Tibial artery (tissue), 4 donors: ENCODE measurements at regions not wholly inside any gene's neighbourhood (a gene's known extent, or its start where the extent isn't known, plus 50 kb on each side); places are given as distances from the start of the nearest gene placed in this dataset.
A peak's percentile ranks its signal among the peaks of the same experiment; 100 is the strongest.

Experiments used
- DNase-seq, 2 donors: peaks; one replicate each; pipeline ENCODE4 v3.0.0-alpha.2; 2019
- H3K27ac ChIP-seq, 2 donors: fragments of 200-600 bp; sonication (generic) in 1 of 2; 1 replicate in 1 of 2; 2 replicates in 1 of 2; pipeline ENCODE4 v1.5.1; 2018 to 2019; ENCODE audit warnings: mild to moderate bottlenecking in 1 of 2
- H3K27me3 ChIP-seq, 2 donors: fragments of 200-600 bp; sonication (generic) in 1 of 2; one replicate each; pipeline versions ENCODE4 v1.5.1 to v1.6.0; 2016 to 2019
- H3K36me3 ChIP-seq, 3 donors: fragments of 200-600 bp; sonication (generic) in 2 of 3; one replicate each; pipeline ENCODE4 v1.5.1; 2016 to 2019; ENCODE audit warnings: mild to moderate bottlenecking in 2 of 3
- H3K4me1 ChIP-seq, 4 donors: fragments of 200-600 bp; sonication (generic) in 2 of 4; 1 replicate in 3 of 4; 2 replicates in 1 of 4; pipeline ENCODE4 v1.5.1; 2016 to 2019
- H3K4me3 ChIP-seq, 2 donors: fragments of 200-600 bp; sonication (generic) in 1 of 2; 1 replicate in 1 of 2; 2 replicates in 1 of 2; pipeline ENCODE4 v1.5.1; 2018 to 2019; ENCODE audit warnings: mild to moderate bottlenecking in 2 of 2
- H3K9me3 ChIP-seq, 3 donors: fragments of 200-600 bp; sonication (generic) in 1 of 3; one replicate each; pipeline ENCODE4 v1.5.1; 2016 to 2019
- intact Hi-C: fragments of 100-400 bp; cut with DNase I; formaldehyde crosslinking; loops from one replicate; pipeline ENCODE4 v1.15.0; 2023; ENCODE audit warnings: low total_unique reads
- TF ChIP-seq, protein P1 (sequence below), 2 experiments: fragments of 200-600 bp in 1 of 2; fragments of 450-650 bp in 1 of 2; IDR thresholded peaks; one replicate each; pipeline ENCODE4 v1.5.1; 2017 to 2019; ENCODE audit warnings: antibody characterized with exemption in 2 of 2, mild to moderate bottlenecking in 1 of 2, moderate library complexity in 1 of 2

GRCh38 chr14:38735005-38735404 is 368.0 kb downstream of the SEC23A start:
- intact Hi-C loops = no loop called here
- TF ChIP-seq, protein P1, sequence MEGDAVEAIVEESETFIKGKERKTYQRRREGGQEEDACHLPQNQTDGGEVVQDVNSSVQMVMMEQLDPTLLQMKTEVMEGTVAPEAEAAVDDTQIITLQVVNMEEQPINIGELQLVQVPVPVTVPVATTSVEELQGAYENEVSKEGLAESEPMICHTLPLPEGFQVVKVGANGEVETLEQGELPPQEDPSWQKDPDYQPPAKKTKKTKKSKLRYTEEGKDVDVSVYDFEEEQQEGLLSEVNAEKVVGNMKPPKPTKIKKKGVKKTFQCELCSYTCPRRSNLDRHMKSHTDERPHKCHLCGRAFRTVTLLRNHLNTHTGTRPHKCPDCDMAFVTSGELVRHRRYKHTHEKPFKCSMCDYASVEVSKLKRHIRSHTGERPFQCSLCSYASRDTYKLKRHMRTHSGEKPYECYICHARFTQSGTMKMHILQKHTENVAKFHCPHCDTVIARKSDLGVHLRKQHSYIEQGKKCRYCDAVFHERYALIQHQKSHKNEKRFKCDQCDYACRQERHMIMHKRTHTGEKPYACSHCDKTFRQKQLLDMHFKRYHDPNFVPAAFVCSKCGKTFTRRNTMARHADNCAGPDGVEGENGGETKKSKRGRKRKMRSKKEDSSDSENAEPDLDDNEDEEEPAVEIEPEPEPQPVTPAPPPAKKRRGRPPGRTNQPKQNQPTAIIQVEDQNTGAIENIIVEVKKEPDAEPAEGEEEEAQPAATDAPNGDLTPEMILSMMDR (IDR thresholded peaks at IDR 0.05) = no peak
- Histone ChIP-seq H3K27ac (no peak overlapping the region), H3K9me3 (no peaks in the 10 kb centered on the region), H3K4me1 (peaks cover 0 to 20% (median 7%) of the 10 kb centered on the region in 4 donors), H3K36me3 (no peaks in the 10 kb centered on the region), H3K4me3 (no peak overlapping the region), H3K27me3 (no peaks in the 10 kb centered on the region)
- DNase-seq = no peak

GRCh38 chr14:38731962-38732361 is 371.1 kb downstream of the SEC23A start:
- TF ChIP-seq, protein P1 (IDR thresholded peaks at IDR 0.05) = no peak

DNA sequence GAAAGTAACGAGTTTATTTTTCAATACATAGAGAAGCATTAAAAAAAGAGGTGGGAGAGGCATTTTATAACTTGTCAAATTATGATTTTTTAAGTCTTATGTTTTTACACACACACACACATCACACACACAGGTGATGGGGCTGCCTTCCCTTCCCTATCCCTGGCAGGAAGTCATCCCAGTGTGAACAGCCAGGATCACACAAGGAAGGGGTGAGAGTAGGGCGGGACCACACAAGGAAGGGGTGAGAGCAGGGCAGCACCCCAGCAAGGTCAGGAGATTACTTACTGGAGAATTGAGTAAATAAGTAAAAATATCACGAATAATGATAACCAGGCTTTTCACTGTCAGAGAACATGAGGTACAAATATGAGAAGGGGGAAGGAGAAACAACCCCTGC is 372.6 kb downstream of the SEC23A start:
- no peaks in the 10 kb centered on the region for H3K27me3 ChIP-seq
- no peak overlapping the region for H3K27ac ChIP-seq
- intact Hi-C loops = no loop called here
- H3K4me3 ChIP-seq = no peak overlapping the region
- no peaks in the 10 kb centered on the region for H3K36me3 ChIP-seq
- no peaks in the 10 kb centered on the region for H3K4me1 ChIP-seq
- H3K9me3 ChIP-seq = no peaks in the 10 kb centered on the region
- DNase-seq = no peak
- TF ChIP-seq, protein P1 (IDR thresholded peaks at IDR 0.05) = no peak

More at GRCh38 chr14:38731962-38732361, 371.1 kb downstream of the SEC23A start:
- no peak overlapping the region for H3K27ac ChIP-seq
- H3K4me3 ChIP-seq = no peak overlapping the region
- no peak for DNase-seq
- no peaks in the 10 kb centered on the region for H3K4me1 ChIP-seq
- H3K36me3 ChIP-seq = no peaks in the 10 kb centered on the region
- no peaks in the 10 kb centered on the region for H3K9me3 ChIP-seq
- no peaks in the 10 kb centered on the region for H3K27me3 ChIP-seq
- intact Hi-C loops = no loop called here

GRCh38 chr14:38727731-38728130 is 375.3 kb downstream of the SEC23A start:
- Histone ChIP-seq H3K27ac (no peak overlapping the region), H3K27me3 (no peaks in the 10 kb centered on the region), H3K4me1 (peaks cover 0 to 21% (median 1%) of the 10 kb centered on the region in 4 donors), H3K36me3 (no peaks in the 10 kb centered on the region), H3K4me3 (no peak overlapping the region), H3K9me3 (no peaks in the 10 kb centered on the region)
- intact Hi-C loops = loop anchor here (10.0 kb wide), 1 partner anchor 287 kb away; no protein-coding TSS in a partner anchor
- TF ChIP-seq, protein P1 (IDR thresholded peaks at IDR 0.05) = no peak
- DNase-seq = no peak

DNA sequence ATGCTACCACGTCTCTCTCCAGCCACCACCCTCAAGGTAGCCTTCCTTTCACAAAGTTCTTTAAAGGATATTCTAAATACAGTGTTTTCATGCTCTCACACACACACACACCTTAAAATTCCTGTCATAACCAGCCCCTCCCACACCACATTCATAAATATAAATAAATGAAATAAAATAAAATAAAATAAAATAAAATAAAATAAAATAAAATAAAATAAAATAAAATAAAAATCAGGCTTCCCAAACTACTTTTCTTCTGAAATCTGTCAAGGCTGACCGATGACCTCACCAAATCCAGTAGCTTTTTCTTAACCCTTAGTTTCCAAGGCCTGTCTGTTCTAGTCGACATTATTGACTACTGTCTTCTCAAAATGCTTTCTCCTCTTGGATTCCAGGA is 378.4 kb downstream of the SEC23A start:
- H3K27ac ChIP-seq = peak overlapping the region; percentile 2 to 47
- no peaks in the 10 kb centered on the region for H3K36me3 ChIP-seq
- TF ChIP-seq, protein P1 (IDR thresholded peaks at IDR 0.05) = no peak
- peaks cover 0 to 24% (median 1%) of the 10 kb centered on the region in 4 donors for H3K4me1 ChIP-seq
- no peak for DNase-seq
- no peak overlapping the region for H3K4me3 ChIP-seq
- no peaks in the 10 kb centered on the region for H3K9me3 ChIP-seq
- no peaks in the 10 kb centered on the region for H3K27me3 ChIP-seq
- intact Hi-C loops = loop anchor here (10.0 kb wide), 1 partner anchor 290 kb away; no protein-coding TSS in a partner anchor

DNA sequence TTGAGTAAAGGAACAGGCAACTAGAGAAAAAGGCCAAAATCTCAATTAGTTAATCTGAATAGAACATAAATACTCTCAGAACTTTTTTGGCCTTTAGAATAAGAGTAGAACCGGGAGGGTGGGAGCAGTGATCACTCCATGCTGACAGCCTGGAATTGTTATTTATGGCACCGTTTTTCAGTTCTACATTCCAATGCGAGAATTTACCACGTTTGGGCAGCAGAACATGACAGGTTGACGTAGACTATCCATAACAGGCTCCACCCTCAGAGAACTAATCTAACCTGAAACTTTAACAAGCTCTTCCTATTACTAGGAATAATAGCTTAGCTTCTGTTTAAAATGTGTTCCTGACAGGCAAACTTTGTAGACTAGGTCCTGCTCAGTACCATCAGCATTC is 379.1 kb downstream of the SEC23A start:
- no peaks in the 10 kb centered on the region for H3K27me3 ChIP-seq
- no peak for DNase-seq
- intact Hi-C loops = loop anchor here (2.0 to 10.0 kb wide), 2 partner anchors 143 to 291 kb away; no protein-coding TSS in a partner anchor
- H3K27ac ChIP-seq = peak overlapping the region; percentile 2 to 47
- H3K9me3 ChIP-seq = no peaks in the 10 kb centered on the region
- H3K36me3 ChIP-seq = no peaks in the 10 kb centered on the region
- H3K4me3 ChIP-seq = no peak overlapping the region
- H3K4me1 ChIP-seq = peaks cover 0 to 24% (median 1%) of the 10 kb centered on the region in 4 donors
- TF ChIP-seq, protein P1 (IDR thresholded peaks at IDR 0.05) = no peak
